Tibial artery (tissue), 4 donors: ENCODE measurements at regions not wholly inside any gene's neighbourhood (a gene's known extent, or its start where the extent isn't known, plus 50 kb on each side); places are given as distances from the start of the nearest gene placed in this dataset.

Experiments used
- DNase-seq, 2 donors: peaks; one replicate each; pipeline ENCODE4 v3.0.0-alpha.2; 2019
- H3K27ac ChIP-seq, 2 donors: fragments of 200-600 bp; sonication (generic) in 1 of 2; 1 replicate in 1 of 2; 2 replicates in 1 of 2; pipeline ENCODE4 v1.5.1; 2018 to 2019; ENCODE audit warnings: mild to moderate bottlenecking in 1 of 2
- H3K27me3 ChIP-seq, 2 donors: fragments of 200-600 bp; sonication (generic) in 1 of 2; one replicate each; pipeline versions ENCODE4 v1.5.1 to v1.6.0; 2016 to 2019
- H3K36me3 ChIP-seq, 3 donors: fragments of 200-600 bp; sonication (generic) in 2 of 3; one replicate each; pipeline ENCODE4 v1.5.1; 2016 to 2019; ENCODE audit warnings: mild to moderate bottlenecking in 2 of 3
- H3K4me1 ChIP-seq, 4 donors: fragments of 200-600 bp; sonication (generic) in 2 of 4; 1 replicate in 3 of 4; 2 replicates in 1 of 4; pipeline ENCODE4 v1.5.1; 2016 to 2019
- H3K4me3 ChIP-seq, 2 donors: fragments of 200-600 bp; sonication (generic) in 1 of 2; 1 replicate in 1 of 2; 2 replicates in 1 of 2; pipeline ENCODE4 v1.5.1; 2018 to 2019; ENCODE audit warnings: mild to moderate bottlenecking in 2 of 2
- H3K9me3 ChIP-seq, 3 donors: fragments of 200-600 bp; sonication (generic) in 1 of 3; one replicate each; pipeline ENCODE4 v1.5.1; 2016 to 2019
- CTCF ChIP-seq, 2 experiments: fragments of 200-600 bp in 1 of 2; fragments of 450-650 bp in 1 of 2; IDR thresholded peaks; one replicate each; pipeline ENCODE4 v1.5.1; 2017 to 2019; ENCODE audit warnings: antibody characterized with exemption in 2 of 2, mild to moderate bottlenecking in 1 of 2, moderate library complexity in 1 of 2
- intact Hi-C: fragments of 100-400 bp; cut with DNase I; formaldehyde crosslinking; loops from one replicate; pipeline ENCODE4 v1.15.0; 2023; ENCODE audit warnings: low total_unique reads

- Histone ChIP-seq H3K36me3 (no peaks in the 10 kb centered on the region), H3K9me3 (no peaks in the 10 kb centered on the region), H3K4me1 (no peaks in the 10 kb centered on the region), H3K27ac (no peak overlapping the region), H3K27me3 (no peaks in the 10 kb centered on the region), H3K4me3 (no peak overlapping the region)
- intact Hi-C loops = no loop called here
- no peak for TF ChIP-seq CTCF (IDR thresholded peaks at IDR 0.05)
- DNase-seq = no peak
Observed at GRCh38 chr5:51276250-51276649, 107.0 kb upstream of the ISL1 start.

- no peaks in the 10 kb centered on the region for H3K4me1 ChIP-seq
- no peaks in the 10 kb centered on the region for H3K27me3 ChIP-seq
- H3K4me3 ChIP-seq = no peak overlapping the region
- no peak for TF ChIP-seq CTCF (IDR thresholded peaks at IDR 0.05)
- intact Hi-C loops = no loop called here
- no peak for DNase-seq
- H3K27ac ChIP-seq = no peak overlapping the region
- H3K36me3 ChIP-seq = no peaks in the 10 kb centered on the region
- no peaks in the 10 kb centered on the region for H3K9me3 ChIP-seq
Observed at GRCh38 chr5:51278539-51278938, 104.7 kb upstream of the ISL1 start.

GRCh38 chr5:51279983-51280706 is 103.1 kb upstream of the ISL1 start:
- no peak for TF ChIP-seq CTCF (IDR thresholded peaks at IDR 0.05)
- no peaks in the 10 kb centered on the region for H3K27me3 ChIP-seq
- H3K9me3 ChIP-seq = no peaks in the 10 kb centered on the region
- no peak for DNase-seq
- H3K4me1 ChIP-seq = no peaks in the 10 kb centered on the region
- no peak overlapping the region for H3K4me3 ChIP-seq
- intact Hi-C loops = no loop called here
- H3K36me3 ChIP-seq = no peaks in the 10 kb centered on the region
- no peak overlapping the region for H3K27ac ChIP-seq

- intact Hi-C loops = no loop called here
- DNase-seq = no peak
- Histone ChIP-seq H3K27ac (no peak overlapping the region), H3K27me3 (no peaks in the 10 kb centered on the region), H3K36me3 (no peaks in the 10 kb centered on the region), H3K4me3 (no peak overlapping the region), H3K9me3 (no peaks in the 10 kb centered on the region), H3K4me1 (no peaks in the 10 kb centered on the region)
- no peak for TF ChIP-seq CTCF (IDR thresholded peaks at IDR 0.05)
Observed at GRCh38 chr5:51286046-51286445, 97.2 kb upstream of the ISL1 start.

- DNase-seq = no peak
- intact Hi-C loops = no loop called here
Observed at GRCh38 chr5:51302343-51302742, 80.9 kb upstream of the ISL1 start.

More at GRCh38 chr5:51302343-51302742, 80.9 kb upstream of the ISL1 start:
- no peaks in the 10 kb centered on the region for H3K36me3 ChIP-seq
- H3K4me3 ChIP-seq = no peak overlapping the region
- H3K27me3 ChIP-seq = no peaks in the 10 kb centered on the region
- TF ChIP-seq CTCF (IDR thresholded peaks at IDR 0.05) = no peak
- peaks cover 0 to 6% (median 0%) of the 10 kb centered on the region in 3 donors for H3K9me3 ChIP-seq
- no peak overlapping the region for H3K27ac ChIP-seq
- no peaks in the 10 kb centered on the region for H3K4me1 ChIP-seq
